G401 (cell line): ENCODE measurements at regions not wholly inside any gene's neighbourhood (a gene's known extent, or its start where the extent isn't known, plus 50 kb on each side); places are given as distances from the start of the nearest gene placed in this dataset.
"Not testable (repeated sequence)": the region's sequence is repeated elsewhere in the genome, so short reads cannot be mapped to it uniquely, and the experiment has no call there.

ENCODE experiments used
- DNase-seq: peaks from one replicate; pipeline ENCODE4 v3.0.0-alpha.2; 2015; ENCODE audit warnings: low spot score
- in situ Hi-C: cut with HindIII; loops from 2 replicates; pipeline ENCODE4 v1.10.0; 2016; ENCODE audit warnings: low sequenced_read_pairs, mixed read lengths

- in situ Hi-C loops, DNase-seq: not testable (repeated sequence)
These were observed 67.0 kb upstream of the ARL15 start for GRCh38 chr5:54377339-54377738.

GRCh38 chr5:54370982-54371381 is 60.6 kb upstream of the ARL15 start:
- DNase-seq = no peak
- in situ Hi-C loops = no loop called here

GRCh38 chr5:54367844-54368243 is 57.5 kb upstream of the ARL15 start:
- DNase-seq = no peak
- in situ Hi-C loops = no loop called here

GRCh38 chr5:54366707-54367106 is 56.3 kb upstream of the ARL15 start:
- in situ Hi-C loops = no loop called here
- DNase-seq = no peak

GRCh38 chr5:54363669-54364068 is 53.3 kb upstream of the ARL15 start:
- DNase-seq = no peak
- in situ Hi-C loops = no loop called here

GRCh38 chr5:54362992-54363625 is 52.7 kb upstream of the ARL15 start:
- in situ Hi-C loops = no loop called here

GRCh38 chr5:54362434-54362833 is 52.1 kb upstream of the ARL15 start:
- DNase-seq = no peak
- in situ Hi-C loops = no loop called here

More at GRCh38 chr5:54362992-54363625, 52.7 kb upstream of the ARL15 start:
- no peak for DNase-seq

- in situ Hi-C loops = no loop called here
- no peak for DNase-seq
These were observed 51.5 kb upstream of the ARL15 start for GRCh38 chr5:54361691-54362411.

GRCh38 chr5:54360925-54361662 is 50.7 kb upstream of the ARL15 start:
- in situ Hi-C loops = no loop called here
- DNase-seq = no peak
